ENCODE measurements at regions not wholly inside any gene's neighbourhood (a gene's known extent, or its start where the extent isn't known, plus 50 kb on each side); places are given as distances from the start of the nearest gene placed in this dataset.

GRCh38 chr4:8790749-8791148, 80.9 kb downstream of the HMX1 start:
- no peak for TF ChIP-seq CTCF (IDR thresholded peaks at IDR 0.05)
- TF ChIP-seq POLR2A (IDR thresholded peaks at IDR 0.05): no peak
